SK-N-SH treated with all-trans-retinoic acid at 6 μM for 48 hours (cell line): ENCODE measurements at regions not wholly inside any gene's neighbourhood (a gene's known extent, or its start where the extent isn't known, plus 50 kb on each side); places are given as distances from the start of the nearest gene placed in this dataset.

Source experiments
- ATAC-seq: fragments of 200-7000 bp; cut with Tn5 transposase; 3 replicates; pipeline ENCODE4 v1.9.1; 2020; ENCODE audit warnings: mild to moderate bottlenecking, moderate library complexity
- ARNTL ChIP-seq: fragments of 450-650 bp; formaldehyde crosslinking; IDR thresholded peaks from 2 replicates; pipeline ENCODE4 v1.5.0; 2020; ENCODE audit warnings: low read depth, mild to moderate bottlenecking, moderate library complexity, borderline replicate concordance
- BACH2 ChIP-seq: fragments of 250-450 bp; sonication (Bioruptor Pico); IDR thresholded peaks from 2 replicates; pipeline ENCODE4 v1.9.0; 2021; ENCODE audit warnings: mild to moderate bottlenecking, borderline replicate concordance
- CSDC2 ChIP-seq: fragments of 250-450 bp; sonication (Bioruptor Pico); IDR thresholded peaks from 2 replicates; pipeline ENCODE4 v1.5.0; 2020; ENCODE audit warnings: mild to moderate bottlenecking, moderate library complexity
- ESRRG ChIP-seq: fragments of 250-450 bp; sonication (Bioruptor Pico); IDR thresholded peaks from 2 replicates; pipeline ENCODE4 v1.6.1; 2021; ENCODE audit warnings: mild to moderate bottlenecking
- ISL1 ChIP-seq: fragments of 250-450 bp; sonication (Bioruptor Pico); IDR thresholded peaks from 2 replicates; pipeline ENCODE4 v2.1.2; 2022; ENCODE audit warnings: mild to moderate bottlenecking, moderate library complexity
- OSR1 ChIP-seq: fragments of 250-450 bp; sonication (Bioruptor Pico); IDR thresholded peaks from 2 replicates; pipeline ENCODE4 v1.8.0; 2022; ENCODE audit warnings: moderate library complexity, mild to moderate bottlenecking, inconsistent platforms
- PPARA ChIP-seq: fragments of 250-450 bp; sonication (Bioruptor Pico); IDR thresholded peaks from 2 replicates; pipeline ENCODE4 v1.5.0; 2020; ENCODE audit warnings: mild to moderate bottlenecking, borderline replicate concordance
- RARB ChIP-seq: fragments of 250-450 bp; sonication (Bioruptor Pico); IDR thresholded peaks from 2 replicates; pipeline ENCODE4 v1.8.0; 2021; ENCODE audit warnings: mild to moderate bottlenecking, moderate library complexity
- SNAI2 ChIP-seq: fragments of 250-450 bp; sonication (Bioruptor Pico); IDR thresholded peaks from 2 replicates; pipeline ENCODE4 v1.5.0; 2020; ENCODE audit warnings: mild to moderate bottlenecking, moderate library complexity
- TCF4 ChIP-seq: fragments of 250-450 bp; sonication (Bioruptor Pico); IDR thresholded peaks from 2 replicates; pipeline ENCODE4 v1.8.0; 2021; ENCODE audit warnings: mild to moderate bottlenecking, moderate library complexity, borderline replicate concordance
- TOX ChIP-seq: fragments of 250-450 bp; sonication (Bioruptor Pico); IDR thresholded peaks from 2 replicates; pipeline ENCODE4 v1.8.0; 2021; ENCODE audit warnings: mild to moderate bottlenecking, moderate library complexity, borderline replicate concordance
- ZC3H10 ChIP-seq: fragments of 250-450 bp; sonication (Bioruptor Pico); IDR thresholded peaks from 2 replicates; pipeline ENCODE4 v1.5.1; 2021; ENCODE audit warnings: mild to moderate bottlenecking, moderate library complexity
- ZFP3 ChIP-seq: fragments of 250-450 bp; sonication (Bioruptor Pico); IDR thresholded peaks from 2 replicates; pipeline ENCODE4 v1.5.0; 2020; ENCODE audit warnings: mild to moderate bottlenecking, moderate library complexity
- ZFP30 ChIP-seq: fragments of 450-650 bp; formaldehyde crosslinking; IDR thresholded peaks from 2 replicates; pipeline ENCODE4 v1.5.0; 2022; ENCODE audit warnings: mild to moderate bottlenecking, moderate library complexity
- ZNF565 ChIP-seq: fragments of 450-650 bp; formaldehyde crosslinking; conservative IDR thresholded peaks from 2 replicates; pipeline ENCODE4 v1.5.0; 2020; ENCODE audit warnings: low read depth, mild to moderate bottlenecking, moderate library complexity
- ZNF70 ChIP-seq: fragments of 450-650 bp; formaldehyde crosslinking; IDR thresholded peaks from 2 replicates; pipeline ENCODE4 v1.5.0; 2020; ENCODE audit warnings: mild to moderate bottlenecking, moderate library complexity
- ZNF8 ChIP-seq: fragments of 450-650 bp; formaldehyde crosslinking; IDR thresholded peaks from 2 replicates; pipeline ENCODE4 v1.5.0; 2020; ENCODE audit warnings: mild to moderate bottlenecking, moderate library complexity
- TF ChIP-seq, protein P1 (sequence below): fragments of 250-450 bp; sonication (Bioruptor Pico); IDR thresholded peaks from 2 replicates; pipeline ENCODE4 v1.8.0; 2021; ENCODE audit warnings: low read depth, mild to moderate bottlenecking, moderate library complexity, borderline replicate concordance
- TF ChIP-seq, protein P2 (sequence below): fragments of 250-450 bp; sonication (Bioruptor Pico); IDR thresholded peaks from 2 replicates; pipeline ENCODE4 v1.5.1; 2021; ENCODE audit warnings: mild to moderate bottlenecking, moderate library complexity
- TF ChIP-seq, protein P3 (sequence below): fragments of 250-450 bp; sonication (Bioruptor Pico); IDR thresholded peaks from 2 replicates; pipeline ENCODE4 v1.8.0; 2020; ENCODE audit warnings: mild to moderate bottlenecking, moderate library complexity, borderline replicate concordance
- TF ChIP-seq, protein P4 (sequence below): fragments of 250-450 bp; sonication (Bioruptor Pico); IDR thresholded peaks from 2 replicates; pipeline ENCODE4 v1.5.1; 2020; ENCODE audit warnings: low read depth, mild to moderate bottlenecking, moderate library complexity

DNA sequence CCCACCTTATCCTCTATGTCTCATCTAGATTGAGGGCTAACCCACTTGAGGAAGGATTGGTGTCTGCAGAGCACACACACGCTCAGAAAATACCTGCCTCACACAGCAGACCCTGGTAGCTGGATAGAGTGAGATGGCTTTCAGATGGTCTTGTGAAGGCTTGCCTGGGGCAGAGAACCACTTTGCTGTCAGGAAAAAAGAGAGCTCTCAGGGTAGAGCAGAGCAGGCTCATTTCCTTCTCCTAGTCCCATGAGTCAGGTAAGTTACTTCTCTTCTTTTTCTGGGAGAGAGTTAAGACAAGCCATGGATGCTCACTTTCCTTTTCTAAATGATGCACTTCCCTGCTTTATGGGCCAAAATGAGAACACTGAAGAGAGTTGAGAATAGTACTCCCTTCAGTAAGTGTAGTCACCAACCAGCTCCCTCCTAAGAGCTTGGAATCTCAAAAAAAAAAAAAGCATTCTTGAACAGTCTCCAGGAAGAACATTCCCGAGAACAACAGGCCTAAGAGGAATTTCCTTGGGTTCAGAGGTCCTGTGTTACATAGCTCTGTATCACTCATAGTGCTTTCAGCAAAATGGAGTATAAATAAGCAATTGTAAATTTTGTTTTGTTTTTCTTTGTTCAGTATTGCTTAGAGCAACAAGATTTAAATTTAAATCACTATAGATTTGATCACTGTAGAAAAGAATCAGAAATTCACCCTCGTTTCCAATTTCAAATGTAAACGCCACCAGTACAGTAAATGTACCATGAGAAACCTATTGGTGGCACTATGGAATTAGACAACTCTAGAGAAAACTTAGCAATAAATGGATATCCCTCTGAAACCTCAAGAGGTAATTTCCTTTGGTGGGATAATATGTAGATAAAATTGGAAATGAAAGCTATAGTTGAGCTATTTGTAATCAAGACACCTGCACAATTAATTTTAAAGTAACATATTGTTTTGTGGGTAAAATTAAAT lies 530.3 kb downstream of the RFPL4B start:
- ATAC-seq: peak; percentile 92

DNA sequence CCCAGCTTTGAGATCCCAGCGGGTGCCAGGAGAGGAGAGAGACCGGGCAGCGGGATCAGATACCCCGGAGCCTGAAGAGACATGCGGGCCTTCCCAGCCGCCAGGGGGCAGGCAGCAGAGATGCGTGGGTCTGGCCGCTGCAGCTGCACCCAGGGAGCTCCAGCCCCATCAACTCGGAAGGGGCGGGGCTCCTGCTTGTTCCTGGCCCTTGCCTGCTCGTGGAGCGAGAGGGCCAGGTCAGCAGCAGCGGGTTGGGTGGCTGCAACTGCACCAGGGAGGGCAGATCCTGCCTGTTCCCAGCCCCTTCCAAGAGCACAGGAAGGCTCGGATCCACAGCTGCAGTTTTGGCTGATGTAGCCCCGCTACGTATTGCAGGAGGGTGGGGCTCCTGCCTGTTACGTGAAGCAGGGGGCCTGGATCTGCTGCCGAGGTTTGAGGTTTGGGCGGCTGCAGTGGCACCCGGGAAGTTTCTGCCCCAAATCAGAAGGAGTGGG lies 532.8 kb downstream of the RFPL4B start:
- no peak for ATAC-seq
- no peak for TF ChIP-seq ZNF565 (CRISPR knock-in tag)
- TF ChIP-seq, protein P1, sequence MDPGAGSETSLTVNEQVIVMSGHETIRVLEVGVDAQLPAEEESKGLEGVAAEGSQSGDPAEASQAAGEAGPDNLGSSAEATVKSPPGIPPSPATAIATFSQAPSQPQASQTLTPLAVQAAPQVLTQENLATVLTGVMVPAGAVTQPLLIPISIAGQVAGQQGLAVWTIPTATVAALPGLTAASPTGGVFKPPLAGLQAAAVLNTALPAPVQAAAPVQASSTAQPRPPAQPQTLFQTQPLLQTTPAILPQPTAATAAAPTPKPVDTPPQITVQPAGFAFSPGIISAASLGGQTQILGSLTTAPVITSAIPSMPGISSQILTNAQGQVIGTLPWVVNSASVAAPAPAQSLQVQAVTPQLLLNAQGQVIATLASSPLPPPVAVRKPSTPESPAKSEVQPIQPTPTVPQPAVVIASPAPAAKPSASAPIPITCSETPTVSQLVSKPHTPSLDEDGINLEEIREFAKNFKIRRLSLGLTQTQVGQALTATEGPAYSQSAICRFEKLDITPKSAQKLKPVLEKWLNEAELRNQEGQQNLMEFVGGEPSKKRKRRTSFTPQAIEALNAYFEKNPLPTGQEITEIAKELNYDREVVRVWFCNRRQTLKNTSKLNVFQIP (CRISPR knock-in tag): no peak
- TF ChIP-seq ARNTL (CRISPR knock-in tag): no peak
- TF ChIP-seq, protein P2, sequence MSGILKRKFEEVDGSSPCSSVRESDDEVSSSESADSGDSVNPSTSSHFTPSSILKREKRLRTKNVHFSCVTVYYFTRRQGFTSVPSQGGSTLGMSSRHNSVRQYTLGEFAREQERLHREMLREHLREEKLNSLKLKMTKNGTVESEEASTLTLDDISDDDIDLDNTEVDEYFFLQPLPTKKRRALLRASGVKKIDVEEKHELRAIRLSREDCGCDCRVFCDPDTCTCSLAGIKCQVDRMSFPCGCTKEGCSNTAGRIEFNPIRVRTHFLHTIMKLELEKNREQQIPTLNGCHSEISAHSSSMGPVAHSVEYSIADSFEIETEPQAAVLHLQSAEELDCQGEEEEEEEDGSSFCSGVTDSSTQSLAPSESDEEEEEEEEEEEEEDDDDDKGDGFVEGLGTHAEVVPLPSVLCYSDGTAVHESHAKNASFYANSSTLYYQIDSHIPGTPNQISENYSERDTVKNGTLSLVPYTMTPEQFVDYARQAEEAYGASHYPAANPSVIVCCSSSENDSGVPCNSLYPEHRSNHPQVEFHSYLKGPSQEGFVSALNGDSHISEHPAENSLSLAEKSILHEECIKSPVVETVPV: no peak
- no peak for TF ChIP-seq ZNF8
- TF ChIP-seq, protein P3, sequence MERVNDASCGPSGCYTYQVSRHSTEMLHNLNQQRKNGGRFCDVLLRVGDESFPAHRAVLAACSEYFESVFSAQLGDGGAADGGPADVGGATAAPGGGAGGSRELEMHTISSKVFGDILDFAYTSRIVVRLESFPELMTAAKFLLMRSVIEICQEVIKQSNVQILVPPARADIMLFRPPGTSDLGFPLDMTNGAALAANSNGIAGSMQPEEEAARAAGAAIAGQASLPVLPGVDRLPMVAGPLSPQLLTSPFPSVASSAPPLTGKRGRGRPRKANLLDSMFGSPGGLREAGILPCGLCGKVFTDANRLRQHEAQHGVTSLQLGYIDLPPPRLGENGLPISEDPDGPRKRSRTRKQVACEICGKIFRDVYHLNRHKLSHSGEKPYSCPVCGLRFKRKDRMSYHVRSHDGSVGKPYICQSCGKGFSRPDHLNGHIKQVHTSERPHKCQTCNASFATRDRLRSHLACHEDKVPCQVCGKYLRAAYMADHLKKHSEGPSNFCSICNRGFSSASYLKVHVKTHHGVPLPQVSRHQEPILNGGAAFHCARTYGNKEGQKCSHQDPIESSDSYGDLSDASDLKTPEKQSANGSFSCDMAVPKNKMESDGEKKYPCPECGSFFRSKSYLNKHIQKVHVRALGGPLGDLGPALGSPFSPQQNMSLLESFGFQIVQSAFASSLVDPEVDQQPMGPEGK (CRISPR knock-in tag): no peak
- TF ChIP-seq RARB (CRISPR knock-in tag): no peak
- TF ChIP-seq ESRRG: no peak

More for the DNA sequence above, 530.3 kb downstream of the RFPL4B start:
- TF ChIP-seq ESRRG: no peak
- TF ChIP-seq ISL1 (CRISPR knock-in tag): peak; percentile 44

DNA sequence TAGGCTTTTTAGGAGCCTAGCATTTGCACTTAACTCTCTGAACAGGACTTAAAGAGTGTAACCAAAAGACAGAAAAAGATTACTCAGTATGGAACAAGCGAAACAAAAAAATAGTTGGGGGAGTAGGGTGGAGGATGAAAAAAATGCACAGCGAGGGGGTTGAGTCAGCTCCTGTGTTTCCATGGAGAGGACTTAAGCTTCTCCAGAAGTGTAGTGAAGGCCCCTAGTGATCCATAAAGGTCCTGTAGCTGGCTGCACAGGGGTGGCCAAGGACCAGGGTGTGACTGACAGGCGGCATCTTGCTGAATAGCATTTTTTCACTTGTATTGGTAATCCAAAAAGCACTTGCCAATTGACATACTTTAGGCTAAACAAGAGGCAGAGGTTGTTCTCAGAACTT lies 533.9 kb downstream of the RFPL4B start:
- TF ChIP-seq PPARA (CRISPR knock-in tag): no peak
- TF ChIP-seq ZNF70: no peak
- TF ChIP-seq, protein P1 (CRISPR knock-in tag): no peak
- ATAC-seq: peak; percentile 19; the same call in 2 of the 3 replicates

DNA sequence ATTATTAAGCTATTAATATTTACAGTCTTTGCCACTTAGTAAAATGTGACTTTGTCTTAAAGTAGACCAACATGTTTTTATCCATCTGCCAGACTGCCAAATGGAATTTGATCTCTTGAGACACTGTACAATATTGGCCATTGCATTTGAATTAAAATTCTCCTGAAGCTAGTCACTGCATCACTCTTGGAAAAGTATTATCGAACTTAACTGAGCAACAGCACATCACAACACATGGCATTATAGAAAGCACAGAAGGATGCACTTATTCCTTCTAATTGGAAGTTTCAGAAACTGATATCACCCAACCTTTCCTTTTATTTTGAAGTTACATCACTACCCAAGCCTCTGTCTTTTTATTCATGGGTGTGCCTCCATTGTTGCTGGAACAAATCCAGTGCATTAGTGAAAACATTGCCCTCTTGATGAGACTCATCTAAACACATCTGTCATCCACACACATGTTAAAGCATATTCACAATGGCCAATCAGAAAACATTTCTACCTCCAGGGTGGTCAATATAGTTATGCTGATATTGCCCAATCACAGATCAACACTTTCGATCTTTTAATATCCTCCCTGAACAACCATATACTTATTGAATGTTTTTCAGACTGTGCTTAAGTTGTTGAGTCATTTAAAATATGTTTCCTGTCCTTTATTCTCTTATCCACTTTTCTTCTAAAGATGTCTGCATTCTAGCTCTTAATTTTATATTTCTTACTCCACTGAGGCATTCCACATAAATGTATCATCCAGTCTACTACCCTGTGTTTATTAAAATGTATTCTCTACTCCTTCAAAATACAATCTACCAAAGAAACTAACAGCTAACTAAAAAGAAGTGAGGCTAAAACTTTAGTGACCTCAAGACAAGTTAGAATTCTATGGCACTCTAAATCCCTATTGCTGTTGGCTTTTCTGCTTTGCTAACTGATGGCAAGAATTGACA lies 535.0 kb downstream of the RFPL4B start:
- peak; percentile 71 for ATAC-seq
- TF ChIP-seq RARB (CRISPR knock-in tag) (no peak), TCF4 (CRISPR knock-in tag) (no peak), ZC3H10 (0 out of 2 replicates have a peak, but pooled peaks have one; percentile 49), TOX (peak; percentile 18; the same call in 1 of the 2 replicates), ISL1 (CRISPR knock-in tag) (peak; percentile 55)

DNA sequence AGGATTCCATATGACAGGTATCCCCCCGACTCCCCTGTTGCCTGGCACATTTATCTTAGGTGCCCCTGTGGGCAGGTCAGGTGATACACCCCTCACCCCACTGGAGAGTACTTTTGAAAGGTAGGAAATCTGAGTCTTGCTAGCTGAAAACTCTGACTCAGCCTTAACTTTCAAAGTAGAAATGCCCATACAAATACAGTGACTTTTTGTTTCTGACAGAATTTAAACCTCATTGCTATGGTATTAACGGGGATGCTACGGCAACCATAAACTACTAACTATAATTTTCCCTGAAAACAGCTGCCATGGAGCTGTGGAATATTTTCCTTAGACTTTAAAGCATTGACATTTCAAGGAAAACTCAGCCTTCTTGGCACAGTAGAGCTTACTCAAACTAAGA lies 536.0 kb downstream of the RFPL4B start:
- TF ChIP-seq TOX (no peak), PPARA (CRISPR knock-in tag) (no peak), ZFP3 (CRISPR knock-in tag) (no peak), CSDC2 (CRISPR knock-in tag) (no peak), ESRRG (no peak), ISL1 (CRISPR knock-in tag) (no peak), ZFP30 (CRISPR knock-in tag) (no peak), BACH2 (CRISPR knock-in tag) (no peak), OSR1 (CRISPR knock-in tag) (no peak), ZNF8 (no peak), SNAI2 (CRISPR knock-in tag) (no peak)
- TF ChIP-seq, protein P1 (CRISPR knock-in tag): no peak
- TF ChIP-seq, protein P4, sequence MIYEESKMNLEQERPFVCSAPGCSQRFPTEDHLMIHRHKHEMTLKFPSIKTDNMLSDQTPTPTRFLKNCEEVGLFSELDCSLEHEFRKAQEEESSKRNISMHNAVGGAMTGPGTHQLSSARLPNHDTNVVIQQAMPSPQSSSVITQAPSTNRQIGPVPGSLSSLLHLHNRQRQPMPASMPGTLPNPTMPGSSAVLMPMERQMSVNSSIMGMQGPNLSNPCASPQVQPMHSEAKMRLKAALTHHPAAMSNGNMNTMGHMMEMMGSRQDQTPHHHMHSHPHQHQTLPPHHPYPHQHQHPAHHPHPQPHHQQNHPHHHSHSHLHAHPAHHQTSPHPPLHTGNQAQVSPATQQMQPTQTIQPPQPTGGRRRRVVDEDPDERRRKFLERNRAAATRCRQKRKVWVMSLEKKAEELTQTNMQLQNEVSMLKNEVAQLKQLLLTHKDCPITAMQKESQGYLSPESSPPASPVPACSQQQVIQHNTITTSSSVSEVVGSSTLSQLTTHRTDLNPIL: no peak
- TF ChIP-seq, all 23 proteins: peak for 0
- ATAC-seq: peak; percentile 36; the same call in 1 of the 3 replicates
